ENCODE measurements at regions not wholly inside any gene's neighbourhood (a gene's known extent, or its start where the extent isn't known, plus 50 kb on each side); places are given as distances from the start of the nearest gene placed in this dataset.

GRCh38 chr4:175066923-175067627 is 148.9 kb downstream of the ADAM29 start:
- TF ChIP-seq CTCF (conservative IDR thresholded peaks at IDR 0.05; ENCODE audit: low read depth in 2 of 2) (no peak), POLR2AphosphoS5 (IDR thresholded peaks at IDR 0.05; ENCODE audit: low read depth) (no peak), EZH2 (IDR thresholded peaks at IDR 0.05; ENCODE audit: low read depth, unreplicated experiment) (no peak), JUNB (IDR thresholded peaks at IDR 0.05; ENCODE audit: unreplicated experiment) (no peak), ZNF331 (CRISPR knock-in tag; IDR thresholded peaks at IDR 0.05; ENCODE audit: low read depth) (no peak), REST (IDR thresholded peaks at IDR 0.05; ENCODE audit: unreplicated experiment) (no peak), CREB1 (CRISPR knock-in tag; IDR thresholded peaks at IDR 0.05; ENCODE audit: low read depth) (no peak), ZNF114 (CRISPR knock-in tag; IDR thresholded peaks at IDR 0.05) (no peak), EZH2phosphoT487 (IDR thresholded peaks at IDR 0.05; ENCODE audit: unreplicated experiment) (no peak), STAT1 (IDR thresholded peaks at IDR 0.05; ENCODE audit: unreplicated experiment) (no peak), ETS1 (IDR thresholded peaks at IDR 0.05) (no peak), ZNF462 (CRISPR knock-in tag; IDR thresholded peaks at IDR 0.05) (no peak), NANOG (IDR thresholded peaks at IDR 0.05; ENCODE audit: borderline replicate concordance) (no peak)

Measured in GM23338 (cell line).